ENCODE measurements at regions not wholly inside any gene's neighbourhood (a gene's known extent, or its start where the extent isn't known, plus 50 kb on each side); places are given as distances from the start of the nearest gene placed in this dataset.
A peak's percentile ranks its signal among the peaks of the same experiment; 100 is the strongest.

DNA sequence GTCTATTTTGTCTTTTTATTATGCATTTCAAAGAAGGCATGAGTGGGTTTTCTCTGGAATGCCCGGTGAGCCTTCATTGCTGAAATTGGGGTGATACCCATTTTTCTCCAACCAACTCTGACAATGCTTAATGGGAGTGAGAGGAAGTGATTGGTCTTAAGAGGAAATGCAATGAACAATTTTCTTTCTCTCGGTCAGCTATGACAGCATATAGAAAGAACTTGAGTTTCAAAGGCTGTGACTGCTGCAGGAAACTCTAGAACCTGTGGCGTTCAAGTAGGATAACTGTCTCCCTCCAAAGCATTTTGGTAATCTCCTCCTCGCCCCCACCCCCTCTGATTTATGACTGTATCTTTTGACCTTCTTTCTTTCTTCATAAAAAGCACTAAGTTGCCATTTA lies 155.9 kb downstream of the LYPLAL1 start:
- H2BK120ac ChIP-seq (ENCODE audit: low read depth, low read length), result no peak overlapping the region
- 45% methylated on average over 3 of the region's 4 CpGs for WGBS
- no peak overlapping the region for H3K4me3 ChIP-seq (ENCODE audit: insufficient read depth in 1 of 2, low read depth in 1 of 2, low read length in 2 of 2)
- H3K18ac ChIP-seq (ENCODE audit: low read depth in 1 of 2, low read length in 2 of 2), result no peak overlapping the region
- no peak overlapping the region for H2AFZ ChIP-seq (ENCODE audit: low read depth, low read length)
- H3K23ac ChIP-seq (ENCODE audit: low read length in 2 of 2), result no peak overlapping the region
- H2BK12ac ChIP-seq (ENCODE audit: low read length in 2 of 2), result no peak overlapping the region
- no peak overlapping the region for H2BK5ac ChIP-seq (ENCODE audit: low read depth, low read length, poor library complexity, severe bottlenecking)
- H4K8ac ChIP-seq (ENCODE audit: low read length), result no peak overlapping the region
- H3K36me3 ChIP-seq (ENCODE audit: control insufficient read depth in 1 of 2, insufficient read depth in 2 of 2, low read depth in 1 of 2, low read length in 2 of 2), result no peaks in the 10 kb centered on the region
- peak overlapping the region; percentile 51 for H3K27ac ChIP-seq (ENCODE audit: low read length, poor library complexity, severe bottlenecking)
- no peak overlapping the region for H3K9ac ChIP-seq (ENCODE audit: low read length)
- H4K91ac ChIP-seq (ENCODE audit: low read length), result no peak overlapping the region
- H3K9me3 ChIP-seq (ENCODE audit: control insufficient read depth, low read length), result peaks cover 7% of the 10 kb centered on the region
- no peaks in the 10 kb centered on the region for H3K79me1 ChIP-seq (replicated peaks; ENCODE audit: low read length, poor library complexity, severe bottlenecking)
- H3K14ac ChIP-seq (ENCODE audit: low read length in 2 of 2), result no peak overlapping the region
- peak overlapping the region; percentile 8 for H3K4me2 ChIP-seq (ENCODE audit: low read length, poor library complexity, severe bottlenecking)
- H3K27me3 ChIP-seq (ENCODE audit: control insufficient read depth in 1 of 2, insufficient read depth in 1 of 2, low read length in 2 of 2), result no peaks in the 10 kb centered on the region
- peak; percentile 28 for DNase-seq
- H3K4ac ChIP-seq (ENCODE audit: low read depth in 1 of 2, low read length in 2 of 2), result no peak overlapping the region
- H2BK15ac ChIP-seq (ENCODE audit: low read depth, poor library complexity, severe bottlenecking), result no peak overlapping the region
- H2AK5ac ChIP-seq (ENCODE audit: low read length, severe bottlenecking), result no peak overlapping the region
- H3K4me1 ChIP-seq (ENCODE audit: control insufficient read depth, insufficient read depth, low read depth, low read length), result no peaks in the 10 kb centered on the region

DNA sequence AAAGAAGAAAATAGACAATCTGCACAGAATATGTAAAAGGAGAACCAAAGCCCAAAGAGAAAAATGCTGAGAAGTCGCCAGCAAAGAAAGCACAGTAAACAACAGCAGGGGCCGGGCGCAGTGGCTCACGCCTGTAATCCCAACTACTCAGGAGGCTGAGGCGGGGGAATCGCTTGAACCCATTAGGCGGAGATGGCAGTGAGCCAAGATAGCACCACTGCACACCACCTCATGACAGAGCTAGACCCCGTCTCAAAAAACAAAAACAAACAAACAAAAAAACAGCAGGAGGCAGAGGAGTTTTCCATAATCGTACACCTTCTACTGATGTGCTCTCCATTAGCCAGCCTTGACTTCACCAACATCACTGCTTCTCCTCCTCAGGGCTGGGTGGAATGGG lies 153.2 kb downstream of the LYPLAL1 start:
- Histone ChIP-seq H3K36me3 (ENCODE audit: control insufficient read depth in 1 of 2, insufficient read depth in 2 of 2, low read depth in 1 of 2, low read length in 2 of 2) (no peaks in the 10 kb centered on the region), H3K9me3 (ENCODE audit: control insufficient read depth, low read length) (peaks cover 7% of the 10 kb centered on the region), H4K8ac (ENCODE audit: low read length) (no peak overlapping the region), H3K23ac (ENCODE audit: low read length in 2 of 2) (no peak overlapping the region), H3K4me1 (ENCODE audit: control insufficient read depth, insufficient read depth, low read depth, low read length) (peaks cover 2% of the 10 kb centered on the region), H3K27me3 (ENCODE audit: control insufficient read depth in 1 of 2, insufficient read depth in 1 of 2, low read length in 2 of 2) (no peaks in the 10 kb centered on the region), H2BK5ac (ENCODE audit: low read depth, low read length, poor library complexity, severe bottlenecking) (no peak overlapping the region), H3K4me3 (ENCODE audit: insufficient read depth in 1 of 2, low read depth in 1 of 2, low read length in 2 of 2) (no peak overlapping the region), H3K18ac (ENCODE audit: low read depth in 1 of 2, low read length in 2 of 2) (no peak overlapping the region), H2AFZ (ENCODE audit: low read depth, low read length) (no peak overlapping the region), H3K4me2 (ENCODE audit: low read length, poor library complexity, severe bottlenecking) (no peak overlapping the region), H2BK15ac (ENCODE audit: low read depth, poor library complexity, severe bottlenecking) (no peak overlapping the region), H2BK12ac (ENCODE audit: low read length in 2 of 2) (no peak overlapping the region), H2BK120ac (ENCODE audit: low read depth, low read length) (no peak overlapping the region), H3K4ac (ENCODE audit: low read depth in 1 of 2, low read length in 2 of 2) (no peak overlapping the region), H3K79me1 (replicated peaks; ENCODE audit: low read length, poor library complexity, severe bottlenecking) (no peaks in the 10 kb centered on the region), H2AK5ac (ENCODE audit: low read length, severe bottlenecking) (no peak overlapping the region), H3K14ac (ENCODE audit: low read length in 2 of 2) (no peak overlapping the region), H3K9ac (ENCODE audit: low read length) (no peak overlapping the region), H3K27ac (ENCODE audit: low read length, poor library complexity, severe bottlenecking) (no peak overlapping the region), H4K91ac (ENCODE audit: low read length) (no peak overlapping the region)
- no peak for DNase-seq
- 94% methylated on average over 9 of the region's 9 CpGs for WGBS

DNA sequence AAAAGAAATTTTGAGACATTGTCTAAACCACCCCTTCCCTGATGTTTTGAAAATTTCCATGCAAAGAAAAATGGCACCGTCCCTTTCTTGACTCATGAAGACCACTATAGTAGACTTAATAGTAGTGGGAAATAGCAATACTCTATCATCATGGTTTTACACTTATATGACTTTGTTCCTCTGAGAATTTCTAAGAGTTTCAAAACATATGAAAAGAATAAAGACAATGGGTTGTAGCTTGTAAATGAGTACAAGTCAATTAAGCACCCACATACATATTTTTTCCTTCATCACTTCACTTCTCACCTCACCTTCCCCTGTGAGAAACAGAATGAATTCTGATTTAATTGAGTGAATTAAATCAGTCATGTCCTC lies 151.7 kb downstream of the LYPLAL1 start:
- H3K9ac ChIP-seq (ENCODE audit: low read length), result peak overlapping the region; percentile 10
- peaks cover 7% of the 10 kb centered on the region for H3K9me3 ChIP-seq (ENCODE audit: control insufficient read depth, low read length)
- H2AK5ac ChIP-seq (ENCODE audit: low read length, severe bottlenecking), result no peak overlapping the region
- no peak overlapping the region for H3K23ac ChIP-seq (ENCODE audit: low read length in 2 of 2)
- H3K27ac ChIP-seq (ENCODE audit: low read length, poor library complexity, severe bottlenecking), result peak overlapping the region; percentile 48
- H3K14ac ChIP-seq (ENCODE audit: low read length in 2 of 2), result no peak overlapping the region
- no peaks in the 10 kb centered on the region for H3K36me3 ChIP-seq (ENCODE audit: control insufficient read depth in 1 of 2, insufficient read depth in 2 of 2, low read depth in 1 of 2, low read length in 2 of 2)
- WGBS, result no CpG with 5 or more reads among the region's 1 CpG
- H4K91ac ChIP-seq (ENCODE audit: low read length), result no peak overlapping the region
- H3K27me3 ChIP-seq (ENCODE audit: control insufficient read depth in 1 of 2, insufficient read depth in 1 of 2, low read length in 2 of 2), result no peaks in the 10 kb centered on the region
- no peak overlapping the region for H3K18ac ChIP-seq (ENCODE audit: low read depth in 1 of 2, low read length in 2 of 2)
- no peak overlapping the region for H3K4me3 ChIP-seq (ENCODE audit: insufficient read depth in 1 of 2, low read depth in 1 of 2, low read length in 2 of 2)
- no peak overlapping the region for H2BK120ac ChIP-seq (ENCODE audit: low read depth, low read length)
- no peak overlapping the region for H2BK15ac ChIP-seq (ENCODE audit: low read depth, poor library complexity, severe bottlenecking)
- no peak overlapping the region for H3K4me2 ChIP-seq (ENCODE audit: low read length, poor library complexity, severe bottlenecking)
- no peak for DNase-seq
- peaks cover 2% of the 10 kb centered on the region for H3K4me1 ChIP-seq (ENCODE audit: control insufficient read depth, insufficient read depth, low read depth, low read length)
- no peak overlapping the region for H4K8ac ChIP-seq (ENCODE audit: low read length)
- no peak overlapping the region for H2BK12ac ChIP-seq (ENCODE audit: low read length in 2 of 2)
- H3K79me1 ChIP-seq (replicated peaks; ENCODE audit: low read length, poor library complexity, severe bottlenecking), result no peaks in the 10 kb centered on the region
- H3K4ac ChIP-seq (ENCODE audit: low read depth in 1 of 2, low read length in 2 of 2), result no peak overlapping the region
- H2AFZ ChIP-seq (ENCODE audit: low read depth, low read length), result no peak overlapping the region
- no peak overlapping the region for H2BK5ac ChIP-seq (ENCODE audit: low read depth, low read length, poor library complexity, severe bottlenecking)

DNA sequence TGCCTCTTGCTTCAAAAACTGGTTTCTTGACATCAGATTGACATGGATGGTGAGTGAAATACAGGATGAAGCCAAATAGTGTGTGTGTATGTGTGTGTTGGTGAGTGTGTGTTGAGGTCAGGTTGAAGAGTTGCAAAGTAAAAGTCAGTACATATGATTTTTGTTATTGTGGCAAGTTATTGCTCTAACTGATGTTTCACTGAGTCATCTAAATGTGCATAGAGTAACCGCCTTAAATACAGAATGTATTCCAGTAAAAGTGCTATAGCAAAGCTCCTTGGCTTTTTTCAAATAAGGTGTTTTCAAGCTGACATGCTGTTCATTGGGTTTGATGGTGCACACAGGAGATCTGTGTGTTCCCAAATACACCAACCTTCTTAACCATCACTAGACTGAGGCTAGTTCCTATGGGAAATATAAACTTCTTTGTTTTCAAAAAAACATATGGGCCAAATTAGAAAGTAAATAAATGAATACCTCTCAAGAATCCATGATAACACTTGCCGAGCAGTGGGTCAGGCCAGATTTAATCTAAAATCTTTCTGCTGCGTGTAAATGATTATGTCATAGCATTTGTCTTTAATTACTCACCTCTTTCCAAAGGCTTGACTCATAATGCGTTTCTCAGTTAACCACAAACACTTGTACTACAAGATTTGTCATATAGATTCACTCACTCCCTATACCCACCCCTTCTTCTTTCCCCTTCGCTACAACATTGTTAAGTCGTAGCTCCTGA lies 151.1 kb downstream of the LYPLAL1 start:
- Histone ChIP-seq H2AFZ (ENCODE audit: low read depth, low read length) (no peak overlapping the region), H2BK120ac (ENCODE audit: low read depth, low read length) (no peak overlapping the region), H3K27ac (ENCODE audit: low read length, poor library complexity, severe bottlenecking) (peak overlapping the region; percentile 75), H3K4me3 (ENCODE audit: insufficient read depth in 1 of 2, low read depth in 1 of 2, low read length in 2 of 2) (no peak overlapping the region), H4K91ac (ENCODE audit: low read length) (no peak overlapping the region), H3K4me2 (ENCODE audit: low read length, poor library complexity, severe bottlenecking) (no peak overlapping the region), H2BK12ac (ENCODE audit: low read length in 2 of 2) (no peak overlapping the region), H3K79me1 (replicated peaks; ENCODE audit: low read length, poor library complexity, severe bottlenecking) (no peaks in the 10 kb centered on the region), H3K27me3 (ENCODE audit: control insufficient read depth in 1 of 2, insufficient read depth in 1 of 2, low read length in 2 of 2) (no peaks in the 10 kb centered on the region), H3K18ac (ENCODE audit: low read depth in 1 of 2, low read length in 2 of 2) (no peak overlapping the region), H4K8ac (ENCODE audit: low read length) (no peak overlapping the region), H2BK5ac (ENCODE audit: low read depth, low read length, poor library complexity, severe bottlenecking) (no peak overlapping the region), H3K9me3 (ENCODE audit: control insufficient read depth, low read length) (peaks cover 10% of the 10 kb centered on the region), H3K36me3 (ENCODE audit: control insufficient read depth in 1 of 2, insufficient read depth in 2 of 2, low read depth in 1 of 2, low read length in 2 of 2) (no peaks in the 10 kb centered on the region), H3K4me1 (ENCODE audit: control insufficient read depth, insufficient read depth, low read depth, low read length) (peaks cover 2% of the 10 kb centered on the region), H3K9ac (ENCODE audit: low read length) (peak overlapping the region; percentile 62), H2BK15ac (ENCODE audit: low read depth, poor library complexity, severe bottlenecking) (no peak overlapping the region), H3K14ac (ENCODE audit: low read length in 2 of 2) (no peak overlapping the region), H3K23ac (ENCODE audit: low read length in 2 of 2) (no peak overlapping the region), H3K4ac (ENCODE audit: low read depth in 1 of 2, low read length in 2 of 2) (no peak overlapping the region), H2AK5ac (ENCODE audit: low read length, severe bottlenecking) (no peak overlapping the region)
- 4% methylated on average over 6 of the region's 6 CpGs for WGBS
- peak; percentile 90 for DNase-seq

All from mesenchymal stem cell (in vitro differentiated cells and primary cell).